Keratinocyte (primary cell): ENCODE measurements at regions not wholly inside any gene's neighbourhood (a gene's known extent, or its start where the extent isn't known, plus 50 kb on each side); places are given as distances from the start of the nearest gene placed in this dataset.

ENCODE experiments used
- DNase-seq: peaks from one replicate; pipeline ENCODE4 v3.0.0-alpha.2; 2011; ENCODE audit warnings: low read depth, missing footprints, low spot score
- FAIRE-seq: peaks from 2 replicates; lab custom pipeline; 2011; peaks lifted over from hg19 to GRCh38; lab: Jason Lieb, UNC
- H2AFZ ChIP-seq: 2 replicates; pipeline ENCODE4 v1.6.0; 2012; ENCODE audit warnings: low read length, control low read depth, inconsistent platforms; ENCODE audit not compliant: control insufficient read depth
- H3K27ac ChIP-seq: 2 replicates; pipeline ENCODE4 v1.5.1; 2011; ENCODE audit warnings: low read length; ENCODE audit not compliant: control insufficient read depth, insufficient read depth
- H3K27me3 ChIP-seq: 3 replicates; pipeline ENCODE4 v1.6.0; 2011; ENCODE audit warnings: low read length; ENCODE audit not compliant: control insufficient read depth, insufficient read depth; ENCODE audit errors: extremely low read depth
- H3K36me3 ChIP-seq, 2 experiments: 2 replicates in 1 of 2; 3 replicates in 1 of 2; pipeline ENCODE4 v1.5.1; 2011; ENCODE audit warnings: low read length in 2 of 2, mild to moderate bottlenecking in 1 of 2; ENCODE audit not compliant: control insufficient read depth in 2 of 2, insufficient read depth in 2 of 2; ENCODE audit errors: extremely low read depth in 1 of 2
- H3K4me1 ChIP-seq: 3 replicates; pipeline ENCODE4 v1.5.1; 2011; ENCODE audit warnings: low read length; ENCODE audit not compliant: control insufficient read depth, insufficient read depth; ENCODE audit errors: extremely low read depth
- H3K4me2 ChIP-seq: 3 replicates; pipeline ENCODE4 v1.6.0; 2011; ENCODE audit warnings: low read depth, low read length; ENCODE audit not compliant: control insufficient read depth, insufficient read depth; ENCODE audit errors: extremely low read depth
- H3K4me3 ChIP-seq, 3 experiments: fragments of 200-600 bp in 1 of 3; sonication (generic) in 1 of 3; 2 replicates in 2 of 3; 3 replicates in 1 of 3; pipeline ENCODE4 v1.5.1; 2011 to 2016; ENCODE audit warnings: low read length in 3 of 3, mild to moderate bottlenecking in 3 of 3, control low read depth in 2 of 3, inconsistent platforms in 1 of 3, low read depth in 1 of 3, mixed read lengths in 1 of 3, mixed run types in 1 of 3, moderate library complexity in 1 of 3; ENCODE audit not compliant: control insufficient read depth in 2 of 3, insufficient read depth in 2 of 3; ENCODE audit errors: extremely low read depth in 1 of 3
- H3K79me2 ChIP-seq: 2 replicates; pipeline ENCODE4 v1.6.0; 2012; ENCODE audit warnings: low read length; ENCODE audit not compliant: control insufficient read depth, insufficient read depth
- H3K9ac ChIP-seq: 3 replicates; pipeline ENCODE4 v1.6.0; 2011; ENCODE audit warnings: low read length; ENCODE audit not compliant: control insufficient read depth, insufficient read depth; ENCODE audit errors: extremely low read depth
- H3K9me1 ChIP-seq: 3 replicates; pipeline ENCODE4 v1.6.0; 2011; ENCODE audit warnings: low read length; ENCODE audit not compliant: control insufficient read depth, insufficient read depth; ENCODE audit errors: extremely low read depth
- H3K9me3 ChIP-seq: 2 replicates; pipeline ENCODE4 v1.5.1; 2012; ENCODE audit warnings: low read depth, low read length; ENCODE audit not compliant: control insufficient read depth
- H4K20me1 ChIP-seq: 3 replicates; pipeline ENCODE4 v1.6.0; 2011; ENCODE audit warnings: low read length; ENCODE audit not compliant: control insufficient read depth, insufficient read depth; ENCODE audit errors: extremely low read depth
- CTCF ChIP-seq, 3 experiments: IDR thresholded peaks in 1 of 3; conservative IDR thresholded peaks in 1 of 3; optimal IDR thresholded peaks in 1 of 3; 2 replicates in 2 of 3; 3 replicates in 1 of 3; pipeline versions ENCODE3 to v1.5.1; 2011; ENCODE audit warnings: low read length in 3 of 3, mild to moderate bottlenecking in 3 of 3, moderate library complexity in 2 of 3, control low read depth in 1 of 3, inconsistent platforms in 1 of 3; ENCODE audit not compliant: insufficient read depth in 2 of 3; ENCODE audit errors: extremely low read depth in 1 of 3
- EZH2 ChIP-seq: IDR thresholded peaks from one replicate; pipeline ENCODE4 v1.6.1; 2012; ENCODE audit warnings: inconsistent platforms, mild to moderate bottlenecking, low read length, moderate library complexity
- dilution Hi-C: fragments of 300-500 bp; cut with MboI; formaldehyde crosslinking; loops from one replicate; pipeline ENCODE4 v1.7.0; 2020; ENCODE audit warnings: low sequenced_read_pairs; ENCODE audit not compliant: extremely low pct_ligation_motif_present

- H3K9me1 ChIP-seq = no peaks in the 10 kb centered on the region
- dilution Hi-C loops = no loop called here
- H3K27me3 ChIP-seq = no peaks in the 10 kb centered on the region
- no peaks in the 10 kb centered on the region for H4K20me1 ChIP-seq
- TF ChIP-seq EZH2 (no peak), CTCF (optimal IDR thresholded peaks at IDR 0.05 in 1 of 3, IDR thresholded peaks at IDR 0.05 in 1 of 3, conservative IDR thresholded peaks at IDR 0.05 in 1 of 3; ENCODE audit: extremely low read depth in 1 of 3, insufficient read depth in 2 of 3, low read length in 3 of 3) (no peak)
- FAIRE-seq = no peak
- H3K9me3 ChIP-seq = no peaks in the 10 kb centered on the region
- H3K9ac ChIP-seq = no peak overlapping the region
- H3K4me3 ChIP-seq = no peak overlapping the region
- no peak overlapping the region for H2AFZ ChIP-seq
- H3K4me2 ChIP-seq = no peak overlapping the region
- no peaks in the 10 kb centered on the region for H3K36me3 ChIP-seq
- H3K4me1 ChIP-seq = no peaks in the 10 kb centered on the region
- no peaks in the 10 kb centered on the region for H3K79me2 ChIP-seq
- no peak overlapping the region for H3K27ac ChIP-seq
- DNase-seq = no peak
Measured at GRCh38 chr4:179738822-179739221, 2296.6 kb upstream of the AGA start.

- no peak for DNase-seq
- H3K9me3 ChIP-seq = no peaks in the 10 kb centered on the region
- H3K4me1 ChIP-seq = no peaks in the 10 kb centered on the region
- no peak overlapping the region for H3K4me3 ChIP-seq
- no peaks in the 10 kb centered on the region for H3K27me3 ChIP-seq
- H3K9ac ChIP-seq = no peak overlapping the region
- H3K79me2 ChIP-seq = no peaks in the 10 kb centered on the region
- H4K20me1 ChIP-seq = no peaks in the 10 kb centered on the region
- no peak overlapping the region for H2AFZ ChIP-seq
- dilution Hi-C loops = no loop called here
- H3K4me2 ChIP-seq = no peak overlapping the region
- TF ChIP-seq CTCF (optimal IDR thresholded peaks at IDR 0.05 in 1 of 3, IDR thresholded peaks at IDR 0.05 in 1 of 3, conservative IDR thresholded peaks at IDR 0.05 in 1 of 3; ENCODE audit: extremely low read depth in 1 of 3, insufficient read depth in 2 of 3, low read length in 3 of 3) = no peak
- TF ChIP-seq EZH2 = no peak
- H3K36me3 ChIP-seq = no peaks in the 10 kb centered on the region
- H3K9me1 ChIP-seq = no peaks in the 10 kb centered on the region
- H3K27ac ChIP-seq = no peak overlapping the region
- FAIRE-seq = no peak
Measured at GRCh38 chr4:179747218-179747910, 2305.1 kb upstream of the AGA start.
